Mesenchymal stem cell (in vitro differentiated cells and primary cell): ENCODE measurements at regions not wholly inside any gene's neighbourhood (a gene's known extent, or its start where the extent isn't known, plus 50 kb on each side); places are given as distances from the start of the nearest gene placed in this dataset.

Experiments
- DNase-seq: peaks from one replicate; pipeline ENCODE4 v3.0.0-alpha.2; 2013
- H2AFZ ChIP-seq: one replicate; pipeline ENCODE4 v1.6.1; 2013; ENCODE audit warnings: low read depth, mild to moderate bottlenecking, control low read depth, inconsistent platforms, low read length, moderate library complexity
- H2AK5ac ChIP-seq: 2 replicates; pipeline ENCODE4 v1.6.1; 2013; ENCODE audit warnings: low read length, moderate library complexity, mild to moderate bottlenecking, inconsistent platforms; ENCODE audit not compliant: severe bottlenecking
- H2BK120ac ChIP-seq: one replicate; pipeline ENCODE4 v1.6.1; 2013; ENCODE audit warnings: low read depth, mild to moderate bottlenecking, inconsistent platforms, low read length, moderate library complexity
- H2BK12ac ChIP-seq, 2 experiments: one replicate each; pipeline ENCODE4 v1.6.1; 2013; ENCODE audit warnings: inconsistent platforms in 2 of 2, low read length in 2 of 2, mild to moderate bottlenecking in 2 of 2, moderate library complexity in 2 of 2, control low read depth in 1 of 2
- H2BK15ac ChIP-seq: one replicate; pipeline ENCODE4 v1.6.1; 2013; ENCODE audit warnings: mild to moderate bottlenecking, low read depth, inconsistent platforms; ENCODE audit not compliant: poor library complexity, severe bottlenecking
- H2BK5ac ChIP-seq: 2 replicates; pipeline ENCODE4 v1.6.1; 2013; ENCODE audit warnings: low read depth, mild to moderate bottlenecking, low read length, control low read depth, inconsistent platforms; ENCODE audit not compliant: poor library complexity, severe bottlenecking
- H3K14ac ChIP-seq, 2 experiments: one replicate each; pipeline ENCODE4 v1.6.1; 2013; ENCODE audit warnings: inconsistent platforms in 2 of 2, low read length in 2 of 2, control low read depth in 1 of 2, mild to moderate bottlenecking in 1 of 2, moderate library complexity in 1 of 2
- H3K18ac ChIP-seq, 2 experiments: one replicate each; pipeline ENCODE4 v1.6.1; 2013; ENCODE audit warnings: inconsistent platforms in 2 of 2, low read length in 2 of 2, control low read depth in 1 of 2, low read depth in 1 of 2, mild to moderate bottlenecking in 1 of 2
- H3K23ac ChIP-seq, 2 experiments: one replicate each; pipeline ENCODE4 v1.6.1; 2013; ENCODE audit warnings: inconsistent platforms in 2 of 2, low read length in 2 of 2, mild to moderate bottlenecking in 2 of 2, moderate library complexity in 2 of 2, control low read depth in 1 of 2
- H3K27ac ChIP-seq: 2 replicates; pipeline ENCODE4 v1.5.1; 2013; ENCODE audit warnings: mild to moderate bottlenecking, moderate library complexity, low read length, control low read depth, inconsistent platforms; ENCODE audit not compliant: poor library complexity, severe bottlenecking
- H3K27me3 ChIP-seq, 2 experiments: 2 replicates each; pipeline versions ENCODE4 v1.6.1 to v1.7.0; 2013; ENCODE audit warnings: low read length in 2 of 2, mild to moderate bottlenecking in 2 of 2, moderate library complexity in 2 of 2, control low read depth in 1 of 2, inconsistent platforms in 1 of 2; ENCODE audit not compliant: control insufficient read depth in 1 of 2, insufficient read depth in 1 of 2
- H3K36me3 ChIP-seq, 2 experiments: 2 replicates each; pipeline versions ENCODE4 v1.6.1 to v1.7.0; 2013; ENCODE audit warnings: low read length in 2 of 2, control low read depth in 1 of 2, inconsistent platforms in 1 of 2, low read depth in 1 of 2, mild to moderate bottlenecking in 1 of 2; ENCODE audit not compliant: insufficient read depth in 2 of 2, control insufficient read depth in 1 of 2
- H3K4ac ChIP-seq, 2 experiments: one replicate each; pipeline ENCODE4 v1.6.1; 2013; ENCODE audit warnings: inconsistent platforms in 2 of 2, low read length in 2 of 2, mild to moderate bottlenecking in 2 of 2, moderate library complexity in 2 of 2, control low read depth in 1 of 2, low read depth in 1 of 2
- H3K4me1 ChIP-seq: 2 replicates; pipeline ENCODE4 v1.6.1; 2013; ENCODE audit warnings: low read depth, low read length, control low read depth; ENCODE audit not compliant: control insufficient read depth, insufficient read depth
- H3K4me2 ChIP-seq: 2 replicates; pipeline ENCODE4 v1.6.1; 2013; ENCODE audit warnings: low read length, mild to moderate bottlenecking, inconsistent platforms; ENCODE audit not compliant: poor library complexity, severe bottlenecking
- H3K4me3 ChIP-seq, 2 experiments: 2 replicates each; pipeline versions ENCODE4 v1.5.1 to v1.7.0; 2013; ENCODE audit warnings: low read length in 2 of 2, mild to moderate bottlenecking in 2 of 2, control low read depth in 1 of 2, low read depth in 1 of 2; ENCODE audit not compliant: insufficient read depth in 1 of 2
- H3K79me1 ChIP-seq: replicated peaks from 2 replicates; pipeline ENCODE4 v1.6.1; 2013; ENCODE audit warnings: mild to moderate bottlenecking, control low read depth, low read length, inconsistent platforms; ENCODE audit not compliant: poor library complexity, severe bottlenecking
- H3K9ac ChIP-seq: 2 replicates; pipeline ENCODE4 v1.7.0; 2013; ENCODE audit warnings: mild to moderate bottlenecking, low read length, moderate library complexity
- H3K9me3 ChIP-seq: 2 replicates; pipeline ENCODE4 v1.7.0; 2013; ENCODE audit warnings: mild to moderate bottlenecking, low read length; ENCODE audit not compliant: control insufficient read depth
- H4K8ac ChIP-seq: one replicate; pipeline ENCODE4 v1.6.1; 2013; ENCODE audit warnings: inconsistent platforms, mild to moderate bottlenecking, low read length, moderate library complexity
- H4K91ac ChIP-seq: one replicate; pipeline ENCODE4 v1.6.1; 2013; ENCODE audit warnings: mild to moderate bottlenecking, low read length, inconsistent platforms
- WGBS: methylation state at CpG from one replicate; pipeline ENCODE4 v1.1.7; 2013; ENCODE audit warnings: mixed read lengths; 5-methylcytosine and 5-hydroxymethylcytosine counted together

GRCh38 chr6:40903456-40903855, 135.6 kb downstream of the UNC5CL start:
- no peak overlapping the region for H3K27ac ChIP-seq
- H3K23ac ChIP-seq: no peak overlapping the region
- H2AK5ac ChIP-seq: no peak overlapping the region
- H2BK15ac ChIP-seq: no peak overlapping the region
- no peak overlapping the region for H3K4ac ChIP-seq
- H2BK12ac ChIP-seq: no peak overlapping the region
- no peak overlapping the region for H2BK120ac ChIP-seq
- H3K79me1 ChIP-seq: no peaks in the 10 kb centered on the region
- H3K36me3 ChIP-seq: no peaks in the 10 kb centered on the region
- H3K27me3 ChIP-seq: no peaks in the 10 kb centered on the region
- H3K4me3 ChIP-seq: no peak overlapping the region
- no peaks in the 10 kb centered on the region for H3K9me3 ChIP-seq
- H2AFZ ChIP-seq: no peak overlapping the region
- no peak overlapping the region for H4K8ac ChIP-seq
- H3K18ac ChIP-seq: no peak overlapping the region
- H4K91ac ChIP-seq: no peak overlapping the region
- H2BK5ac ChIP-seq: no peak overlapping the region
- 86% methylated on average over 1 of the region's 1 CpG for WGBS
- H3K4me2 ChIP-seq: no peak overlapping the region
- DNase-seq: no peak
- H3K9ac ChIP-seq: no peak overlapping the region
- no peak overlapping the region for H3K14ac ChIP-seq
- H3K4me1 ChIP-seq: peaks cover 4% of the 10 kb centered on the region

- Histone ChIP-seq H3K4ac (no peak overlapping the region), H3K36me3 (no peaks in the 10 kb centered on the region), H2AK5ac (no peak overlapping the region), H3K27ac (no peak overlapping the region), H3K4me1 (no peaks in the 10 kb centered on the region), H3K9ac (no peak overlapping the region), H3K79me1 (no peaks in the 10 kb centered on the region), H2BK120ac (no peak overlapping the region), H3K27me3 (no peaks in the 10 kb centered on the region), H3K18ac (no peak overlapping the region), H2BK15ac (no peak overlapping the region), H4K8ac (no peak overlapping the region), H2AFZ (no peak overlapping the region), H3K4me2 (no peak overlapping the region), H3K14ac (no peak overlapping the region), H3K9me3 (no peaks in the 10 kb centered on the region), H2BK5ac (no peak overlapping the region), H3K23ac (no peak overlapping the region), H2BK12ac (no peak overlapping the region), H4K91ac (no peak overlapping the region), H3K4me3 (no peak overlapping the region)
- 94% methylated on average over 1 of the region's 1 CpG for WGBS
- DNase-seq: no peak
Measured at GRCh38 chr6:40901322-40902055, 137.5 kb downstream of the UNC5CL start.

- DNase-seq: no peak
- Histone ChIP-seq H3K4ac (no peak overlapping the region), H3K27me3 (no peaks in the 10 kb centered on the region), H3K9ac (no peak overlapping the region), H4K91ac (no peak overlapping the region), H3K36me3 (no peaks in the 10 kb centered on the region), H3K79me1 (no peaks in the 10 kb centered on the region), H3K4me1 (no peaks in the 10 kb centered on the region), H2BK120ac (no peak overlapping the region), H2AFZ (no peak overlapping the region), H3K18ac (no peak overlapping the region), H3K4me3 (no peak overlapping the region), H2BK15ac (no peak overlapping the region), H3K4me2 (no peak overlapping the region), H3K9me3 (no peaks in the 10 kb centered on the region), H3K23ac (no peak overlapping the region), H2AK5ac (no peak overlapping the region), H2BK5ac (no peak overlapping the region), H4K8ac (no peak overlapping the region), H3K14ac (no peak overlapping the region), H3K27ac (no peak overlapping the region), H2BK12ac (no peak overlapping the region)
- WGBS: 89% methylated on average over 5 of the region's 5 CpGs
Measured at GRCh38 chr6:40900791-40901190, 138.2 kb downstream of the UNC5CL start.

DNA sequence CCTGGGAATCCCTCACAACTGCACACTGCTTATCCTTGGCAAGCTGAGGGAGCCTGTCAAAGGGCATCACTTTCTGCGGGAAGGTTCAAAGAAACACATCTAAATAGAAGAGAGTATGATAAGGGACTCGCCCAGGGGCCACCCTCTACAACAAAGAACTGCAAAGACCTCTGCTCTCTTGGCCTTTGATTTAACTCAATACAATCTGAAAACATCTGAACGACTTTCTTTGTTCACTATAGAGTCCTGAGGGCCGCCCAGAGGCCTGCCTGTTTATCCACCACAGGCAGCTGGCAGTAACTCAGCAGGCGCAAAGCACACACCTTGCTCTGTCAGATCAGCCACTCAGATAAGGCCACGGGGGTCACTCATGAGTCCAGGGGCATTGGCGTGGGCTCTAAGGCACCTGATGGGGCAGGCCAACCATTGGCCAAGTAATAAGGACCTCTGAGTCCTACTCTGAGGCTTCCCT, 139.3 kb downstream of the UNC5CL start:
- no peaks in the 10 kb centered on the region for H3K27me3 ChIP-seq
- H3K9me3 ChIP-seq: no peaks in the 10 kb centered on the region
- no peak overlapping the region for H3K4ac ChIP-seq
- H3K36me3 ChIP-seq: no peaks in the 10 kb centered on the region
- H3K23ac ChIP-seq: no peak overlapping the region
- H3K79me1 ChIP-seq: no peaks in the 10 kb centered on the region
- no peak overlapping the region for H2BK5ac ChIP-seq
- H2AK5ac ChIP-seq: no peak overlapping the region
- H4K8ac ChIP-seq: no peak overlapping the region
- no peak overlapping the region for H3K4me2 ChIP-seq
- no peak overlapping the region for H4K91ac ChIP-seq
- no peak overlapping the region for H3K9ac ChIP-seq
- no peak overlapping the region for H3K4me3 ChIP-seq
- no peak overlapping the region for H2BK120ac ChIP-seq
- no peak overlapping the region for H3K18ac ChIP-seq
- no peak overlapping the region for H3K14ac ChIP-seq
- no peak overlapping the region for H2AFZ ChIP-seq
- H2BK15ac ChIP-seq: no peak overlapping the region
- DNase-seq: no peak
- no peak overlapping the region for H3K27ac ChIP-seq
- no peak overlapping the region for H2BK12ac ChIP-seq
- H3K4me1 ChIP-seq: peaks cover 4% of the 10 kb centered on the region
- 77% methylated on average over 7 of the region's 7 CpGs for WGBS
